ENCODE measurements at regions not wholly inside any gene's neighbourhood (a gene's known extent, or its start where the extent isn't known, plus 50 kb on each side); places are given as distances from the start of the nearest gene placed in this dataset.

GRCh38 chr1:80931178-80931577 is 869.6 kb upstream of the ADGRL2 start:
- no peak for DNase-seq

- DNase-seq = no peak
Observed at GRCh38 chr1:80929868-80930508, 870.7 kb upstream of the ADGRL2 start.

GRCh38 chr1:80926531-80926930 is 874.2 kb upstream of the ADGRL2 start:
- peak in 1 of 2 donors; percentile 16 for DNase-seq

GRCh38 chr1:80925130-80925805 is 875.5 kb upstream of the ADGRL2 start:
- peak; percentile 9 to 23 for DNase-seq

- DNase-seq = no peak
Observed at GRCh38 chr1:80924290-80924689, 876.4 kb upstream of the ADGRL2 start.

- no peak for DNase-seq
Observed at GRCh38 chr1:80922906-80923305, 877.8 kb upstream of the ADGRL2 start.

- no peak for DNase-seq
Observed at GRCh38 chr1:80919426-80919825, 881.3 kb upstream of the ADGRL2 start.

GRCh38 chr1:80918380-80918779 is 882.4 kb upstream of the ADGRL2 start:
- no peak for DNase-seq

GRCh38 chr1:80917826-80918225 is 882.9 kb upstream of the ADGRL2 start:
- no peak for DNase-seq

- no peak for DNase-seq
Observed at GRCh38 chr1:80917225-80917624, 883.5 kb upstream of the ADGRL2 start.

- no peak for DNase-seq
Observed at GRCh38 chr1:80915491-80915890, 885.2 kb upstream of the ADGRL2 start.

GRCh38 chr1:80910426-80910825 is 890.3 kb upstream of the ADGRL2 start:
- DNase-seq = no peak

- DNase-seq = no peak
Observed at GRCh38 chr1:80909172-80909784, 891.5 kb upstream of the ADGRL2 start.

- DNase-seq = no peak
Observed at GRCh38 chr1:80896781-80897356, 903.9 kb upstream of the ADGRL2 start.

- no peak for DNase-seq
Observed at GRCh38 chr1:80894921-80895320, 905.8 kb upstream of the ADGRL2 start.

GRCh38 chr1:80893115-80893514 is 907.6 kb upstream of the ADGRL2 start:
- no peak for DNase-seq

GRCh38 chr1:80892539-80892938 is 908.2 kb upstream of the ADGRL2 start:
- no peak for DNase-seq

- DNase-seq = no peak
Observed at GRCh38 chr1:80891871-80892270, 908.9 kb upstream of the ADGRL2 start.

- no peak for DNase-seq
Observed at GRCh38 chr1:80882553-80882952, 918.2 kb upstream of the ADGRL2 start.

- DNase-seq = no peak
Observed at GRCh38 chr1:80878343-80878742, 922.4 kb upstream of the ADGRL2 start.

GRCh38 chr1:80876035-80876434 is 924.7 kb upstream of the ADGRL2 start:
- no peak for DNase-seq

GRCh38 chr1:80869299-80869698 is 931.4 kb upstream of the ADGRL2 start:
- DNase-seq = no peak

- DNase-seq = no peak
Observed at GRCh38 chr1:80847904-80848303, 952.8 kb upstream of the ADGRL2 start.

- no peak for DNase-seq
Observed at GRCh38 chr1:80846966-80847365, 953.8 kb upstream of the ADGRL2 start.
